Femur (tissue), 1 donor: ENCODE measurements at regions not wholly inside any gene's neighbourhood (a gene's known extent, or its start where the extent isn't known, plus 50 kb on each side); places are given as distances from the start of the nearest gene placed in this dataset.
"Not testable (repeated sequence)": the region's sequence is repeated elsewhere in the genome, so short reads cannot be mapped to it uniquely, and the experiment has no call there.

ENCODE experiments used
- DNase-seq: peaks from one replicate; pipeline ENCODE4 v3.0.0-alpha.2; 2017

- DNase-seq: no peak
These were observed 105.1 kb downstream of the MED10 start for GRCh38 chr5:6273090-6273735.

GRCh38 chr5:6269925-6270324 lies 108.4 kb downstream of the MED10 start:
- DNase-seq: no peak

GRCh38 chr5:6266671-6267197 lies 111.6 kb downstream of the MED10 start:
- DNase-seq: no peak

- no peak for DNase-seq
These were observed 114.0 kb downstream of the MED10 start for GRCh38 chr5:6264394-6264793.

GRCh38 chr5:6262651-6263363 lies 115.5 kb downstream of the MED10 start:
- no peak for DNase-seq

GRCh38 chr5:6261668-6262067 lies 116.7 kb downstream of the MED10 start:
- no peak for DNase-seq

GRCh38 chr5:6261256-6261655 lies 117.1 kb downstream of the MED10 start:
- DNase-seq: no peak

- no peak for DNase-seq
These were observed 117.5 kb downstream of the MED10 start for GRCh38 chr5:6260846-6261245.

- DNase-seq: no peak
These were observed 121.4 kb downstream of the MED10 start for GRCh38 chr5:6256901-6257300.

- DNase-seq: no peak
These were observed 122.4 kb downstream of the MED10 start for GRCh38 chr5:6255956-6256355.

GRCh38 chr5:6253846-6254245 lies 124.5 kb downstream of the MED10 start:
- no peak for DNase-seq

- DNase-seq: no peak
These were observed 125.1 kb downstream of the MED10 start for GRCh38 chr5:6253281-6253680.

- no peak for DNase-seq
These were observed 125.8 kb downstream of the MED10 start for GRCh38 chr5:6252581-6252980.

- no peak for DNase-seq
These were observed 126.7 kb downstream of the MED10 start for GRCh38 chr5:6251565-6252102.

GRCh38 chr5:6250121-6250520 lies 128.2 kb downstream of the MED10 start:
- DNase-seq: no peak

- DNase-seq: no peak
These were observed 130.2 kb downstream of the MED10 start for GRCh38 chr5:6248132-6248531.

- DNase-seq: no peak
These were observed 131.4 kb downstream of the MED10 start for GRCh38 chr5:6246820-6247437.

- DNase-seq: no peak
These were observed 134.0 kb downstream of the MED10 start for GRCh38 chr5:6244339-6244714.

- no peak for DNase-seq
These were observed 134.5 kb downstream of the MED10 start for GRCh38 chr5:6243706-6244338.

GRCh38 chr5:6241056-6241455 lies 137.3 kb downstream of the MED10 start:
- DNase-seq: not testable (repeated sequence)

- DNase-seq: no peak
These were observed 141.4 kb downstream of the MED10 start for GRCh38 chr5:6236858-6237481.

- no peak for DNase-seq
These were observed 142.1 kb downstream of the MED10 start for GRCh38 chr5:6236170-6236793.
